Activated CD8-positive, alpha-beta memory T cell treated with anti-CD3 and anti-CD28 coated beads, Interleukin-2, amount 50 U/mL, for 4 hours (primary cell): ENCODE measurements at regions not wholly inside any gene's neighbourhood (a gene's known extent, or its start where the extent isn't known, plus 50 kb on each side); places are given as distances from the start of the nearest gene placed in this dataset.
A peak's percentile ranks its signal among the peaks of the same experiment; 100 is the strongest.

Source experiments
- DNase-seq: peaks from one replicate; pipeline ENCODE4 v3.0.0-alpha.2; 2020

DNA sequence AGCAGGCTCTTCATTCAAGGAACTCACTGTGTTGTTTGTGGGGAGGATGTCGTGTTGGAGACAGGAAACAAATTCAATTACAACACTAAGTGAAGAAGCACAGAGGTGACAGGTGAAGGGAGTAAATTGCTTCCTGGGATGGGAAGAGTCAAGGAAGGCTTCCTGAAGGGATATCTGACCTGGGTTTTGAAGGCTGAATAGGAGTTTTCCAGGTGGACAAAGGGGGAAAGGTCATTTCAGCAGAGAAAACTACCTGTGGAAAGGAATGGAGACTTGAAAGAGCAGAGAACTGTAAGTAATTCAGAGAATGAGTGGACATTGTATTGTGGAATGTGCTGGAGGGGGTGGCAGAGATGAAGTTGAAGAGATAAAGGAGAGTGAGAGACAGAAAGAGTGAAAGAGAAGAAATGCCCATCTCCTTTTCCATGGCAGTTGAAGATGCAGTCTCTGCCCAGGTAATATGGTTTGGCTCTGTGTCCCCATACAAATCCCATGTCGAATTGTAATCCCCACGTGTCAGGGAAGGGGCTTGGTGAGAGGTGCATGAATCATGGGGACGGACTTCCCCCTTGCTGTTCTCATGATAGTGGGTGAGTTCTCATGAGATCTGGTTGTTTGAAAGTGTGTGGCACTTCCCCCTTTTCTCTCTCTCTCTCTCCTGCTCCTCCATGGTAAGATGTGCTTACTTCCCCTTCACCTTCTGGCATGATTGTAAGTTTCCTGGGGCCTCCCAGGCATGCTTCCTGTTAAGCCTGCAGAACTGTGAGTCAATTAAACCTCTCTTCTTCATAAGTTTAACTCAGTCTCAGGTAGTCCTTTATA lies 205.7 kb upstream of the BCOR start:
- no peak for DNase-seq

DNA sequence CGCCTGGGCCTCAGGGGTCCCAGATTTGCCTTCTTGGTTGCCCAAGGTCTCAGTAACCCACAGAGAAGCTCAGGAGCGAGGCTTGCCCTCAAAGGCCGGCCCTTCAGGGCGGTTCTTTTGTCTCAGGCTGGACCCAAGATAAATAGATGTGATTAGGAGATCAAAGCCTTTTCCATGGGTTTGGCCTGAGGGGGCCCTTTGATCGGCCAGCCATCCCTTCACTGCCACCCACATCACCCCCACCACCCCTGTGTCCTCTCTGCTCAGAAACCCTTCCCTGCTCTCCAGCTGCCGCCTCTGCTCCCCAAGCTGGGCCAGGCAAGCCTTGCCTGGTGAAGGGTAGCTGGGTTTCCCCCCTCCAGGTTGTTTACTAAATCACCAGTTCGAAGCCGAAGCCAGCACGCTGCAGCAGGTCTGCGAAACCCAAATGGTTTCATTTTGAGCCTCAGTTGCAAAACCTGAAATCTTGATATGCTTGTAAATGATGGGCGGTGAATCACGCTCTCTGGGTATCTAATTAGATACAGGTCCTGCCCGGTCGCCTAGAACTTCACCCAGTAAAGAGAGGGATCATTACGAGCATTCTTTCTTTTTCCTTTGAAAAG lies 202.6 kb upstream of the BCOR start:
- no peak for DNase-seq

DNA sequence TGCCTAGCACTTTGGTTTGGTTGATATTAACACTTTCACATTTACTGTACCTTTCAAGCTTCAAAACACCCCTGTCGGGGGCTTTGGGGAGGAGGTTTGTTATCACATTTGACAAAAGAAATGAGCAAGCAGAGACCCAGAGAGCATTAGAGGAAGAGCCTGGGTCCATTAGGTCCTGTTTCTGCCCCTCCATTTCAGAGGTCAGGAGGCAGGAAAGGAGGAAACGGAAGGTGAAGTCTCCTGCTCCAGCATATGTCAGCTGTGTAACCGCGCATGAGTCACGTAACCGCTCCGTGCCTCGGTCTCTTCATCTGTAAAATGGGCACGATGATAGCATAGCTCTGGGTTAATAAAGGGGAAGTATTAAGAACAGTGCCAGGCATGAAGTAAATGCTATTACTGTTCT lies 201.9 kb upstream of the BCOR start:
- DNase-seq: no peak

DNA sequence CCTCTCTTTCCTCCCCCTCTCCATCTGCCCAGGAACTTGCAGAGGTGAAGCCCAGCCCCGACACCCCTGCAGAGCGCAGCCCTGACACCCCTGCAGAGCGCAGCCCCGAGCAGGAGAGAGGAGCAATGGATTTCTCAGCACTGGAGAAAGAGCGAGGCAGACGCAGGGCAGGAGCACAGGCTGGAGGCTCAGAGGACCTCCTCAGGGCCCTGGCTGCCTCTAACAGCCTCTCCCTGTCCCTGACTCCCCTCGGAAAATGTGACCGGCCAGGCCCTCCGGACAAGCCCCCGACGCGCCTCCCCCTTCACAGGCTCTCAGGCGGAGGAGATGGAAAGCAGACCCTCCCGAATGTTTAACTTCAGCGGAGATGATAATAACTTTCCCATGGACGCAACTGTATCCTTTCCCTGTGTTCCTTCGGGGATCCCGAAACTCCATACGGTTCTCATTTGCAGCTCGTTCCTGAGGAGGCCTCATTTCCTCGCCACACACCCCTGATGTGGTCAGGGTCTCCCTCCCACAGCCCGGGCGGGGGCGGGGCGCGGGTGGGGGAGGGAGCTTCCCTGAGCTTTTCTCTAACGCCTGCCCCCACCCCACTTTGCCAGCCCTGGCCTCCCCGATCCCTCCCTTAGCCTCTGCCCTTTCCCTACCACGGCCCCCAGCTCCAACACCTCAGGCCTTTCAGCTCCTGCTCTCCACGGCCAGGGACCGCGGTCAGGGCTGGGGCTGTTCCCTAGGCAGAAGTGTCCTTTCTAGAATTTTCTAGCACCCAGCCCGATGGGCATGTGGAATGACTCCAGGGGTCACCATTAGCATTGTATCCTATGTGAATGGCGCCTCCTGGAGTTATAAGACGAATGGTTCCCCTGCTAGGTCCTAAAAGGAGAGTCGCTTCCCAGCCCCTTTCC lies 201.1 kb upstream of the BCOR start:
- no peak for DNase-seq

DNA sequence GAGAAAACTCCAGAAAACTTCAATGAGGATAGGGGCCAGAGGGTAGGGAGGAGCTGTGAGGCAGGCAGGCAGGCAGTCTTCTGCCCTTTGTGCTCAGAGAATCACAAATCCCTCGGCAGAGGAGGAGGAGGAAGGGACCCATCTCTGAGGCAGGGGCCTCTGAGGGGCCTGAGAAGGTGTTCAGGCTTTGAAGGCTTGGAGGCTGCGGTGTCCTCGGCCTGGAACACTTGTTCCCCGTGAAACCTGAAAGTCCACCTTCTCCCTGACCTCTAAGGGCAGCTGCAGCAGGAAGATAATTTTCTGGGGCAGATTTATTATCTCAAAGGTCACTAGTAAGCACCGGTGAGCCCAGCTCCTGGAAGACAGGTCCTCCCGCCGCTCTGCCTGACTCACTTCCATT lies 200.3 kb upstream of the BCOR start:
- DNase-seq: no peak

DNA sequence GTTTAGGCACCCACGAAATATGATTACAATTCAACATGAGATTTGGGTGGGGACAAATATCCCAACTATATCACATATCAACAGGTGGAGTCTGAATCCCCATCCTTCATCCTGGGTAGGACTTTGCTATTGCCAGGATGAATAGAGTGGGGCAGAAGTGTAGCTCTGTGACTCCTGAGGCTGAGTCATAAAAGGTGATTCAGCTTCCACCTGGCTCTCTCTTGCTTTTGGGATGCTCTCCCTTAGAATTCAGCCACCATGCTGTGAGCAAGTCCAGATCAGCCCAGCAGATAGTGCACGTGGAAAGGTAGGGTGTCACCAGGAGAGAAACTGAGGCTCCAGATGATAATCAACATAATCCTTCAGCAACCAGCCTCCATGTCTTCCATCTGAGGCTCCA lies 193.8 kb upstream of the BCOR start:
- DNase-seq: no peak

DNA sequence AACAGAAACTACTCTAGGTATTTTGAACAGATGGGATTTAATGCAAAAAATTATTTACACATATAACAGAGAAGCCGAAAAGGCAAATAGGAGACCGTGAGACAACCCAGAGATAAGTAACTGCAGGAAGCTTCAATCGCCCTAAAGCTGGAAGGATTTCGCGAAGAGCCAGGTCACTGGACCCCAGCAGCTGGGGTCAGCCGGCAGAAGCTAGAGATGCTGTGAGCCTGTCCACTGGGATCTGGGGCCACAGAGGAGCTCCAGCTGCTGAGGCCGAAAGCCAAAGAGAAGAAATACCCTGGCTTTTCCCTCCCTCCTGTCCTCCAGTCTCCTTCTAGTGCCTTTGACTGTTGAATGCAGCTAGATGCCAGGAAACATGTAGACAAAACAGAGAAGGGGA lies 192.8 kb upstream of the BCOR start:
- DNase-seq: no peak

DNA sequence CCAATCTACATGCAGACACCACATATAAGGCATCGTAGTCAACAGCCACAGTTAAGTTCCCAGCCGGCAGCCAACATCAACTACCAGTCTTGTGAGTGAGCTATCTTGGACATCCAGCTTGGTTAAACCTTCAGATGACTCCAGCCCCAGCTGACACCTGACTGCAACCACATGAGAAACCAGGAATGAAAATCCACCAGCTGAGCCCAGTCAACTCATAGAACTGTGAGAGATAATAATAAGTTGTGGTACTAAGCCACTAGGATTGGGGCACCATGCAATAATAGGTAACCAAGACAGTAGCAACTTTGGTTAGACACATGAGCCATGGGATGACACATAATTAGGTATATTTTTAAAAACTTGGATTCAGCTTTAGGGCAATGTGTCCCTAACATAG lies 188.1 kb upstream of the BCOR start:
- no peak for DNase-seq

DNA sequence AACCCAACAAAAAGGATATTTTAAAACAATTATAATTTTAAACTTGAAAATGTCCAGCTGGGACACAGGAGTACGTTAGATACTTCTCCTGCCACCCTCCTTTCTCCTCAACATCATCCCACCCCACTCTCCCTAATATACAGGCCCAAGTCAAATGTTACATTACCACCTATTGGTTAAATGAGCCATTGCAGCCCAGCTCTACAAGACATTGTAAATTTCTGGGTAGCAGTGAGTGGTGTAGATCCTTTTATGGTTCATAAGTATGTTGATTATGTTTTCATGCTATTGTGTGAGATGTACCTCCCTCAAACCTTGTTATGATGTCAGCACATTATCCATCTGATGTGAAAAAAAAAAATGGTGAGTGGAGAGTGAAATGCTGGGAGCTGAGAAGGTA lies 187.1 kb upstream of the BCOR start:
- no peak for DNase-seq

DNA sequence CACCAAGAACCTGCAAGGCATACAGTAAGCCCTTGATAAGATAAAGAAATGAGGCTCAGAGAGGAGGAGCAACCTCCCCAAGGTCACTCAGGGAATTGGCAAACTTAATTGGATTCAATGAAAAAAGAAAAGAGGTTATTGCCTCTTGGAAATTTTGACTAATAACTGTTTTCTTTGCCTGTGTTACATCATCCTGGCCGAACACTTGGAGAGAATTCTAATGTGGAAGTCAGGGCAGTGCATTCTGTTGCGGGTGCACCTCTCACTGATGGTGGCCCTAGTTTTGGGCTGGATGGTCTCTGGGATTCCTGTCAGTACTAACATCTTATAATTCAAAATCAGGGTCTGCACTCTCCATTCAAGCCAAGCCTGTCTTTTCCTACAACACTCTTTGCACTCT lies 186.2 kb upstream of the BCOR start:
- DNase-seq: no peak

DNA sequence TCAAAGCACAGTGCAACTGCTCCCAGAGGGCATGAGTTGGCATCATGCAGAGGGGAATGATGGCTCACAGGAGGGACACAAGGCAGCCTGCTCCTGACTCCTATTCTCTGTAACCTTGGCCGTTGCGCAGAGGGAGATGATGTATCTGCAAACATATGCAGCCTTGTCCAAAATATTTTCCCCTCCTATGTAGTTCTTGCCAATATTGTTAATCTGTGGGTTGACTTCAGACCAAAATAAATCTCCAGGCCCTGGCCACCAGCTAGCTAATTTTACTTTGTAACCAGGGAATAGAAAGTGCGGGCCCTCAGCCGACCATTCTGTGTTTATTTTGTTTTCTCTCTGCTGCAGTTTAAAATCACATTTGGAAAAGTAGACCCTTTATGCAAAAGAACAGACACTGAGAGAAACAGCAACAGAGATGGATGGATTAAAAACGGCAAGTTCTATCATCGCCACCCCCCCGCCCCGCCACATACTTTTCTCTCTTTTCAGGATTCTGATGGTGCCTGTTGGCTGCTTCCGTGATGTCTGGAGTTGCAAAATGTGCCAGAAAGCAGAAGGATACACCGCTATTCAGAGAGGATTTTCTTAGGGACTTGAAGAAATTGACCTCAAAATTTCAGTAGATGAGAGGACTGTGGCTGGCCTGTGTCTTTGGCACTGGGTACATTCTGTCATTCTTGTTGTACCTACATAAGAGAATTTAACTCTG lies 185.3 kb upstream of the BCOR start:
- DNase-seq: no peak

DNA sequence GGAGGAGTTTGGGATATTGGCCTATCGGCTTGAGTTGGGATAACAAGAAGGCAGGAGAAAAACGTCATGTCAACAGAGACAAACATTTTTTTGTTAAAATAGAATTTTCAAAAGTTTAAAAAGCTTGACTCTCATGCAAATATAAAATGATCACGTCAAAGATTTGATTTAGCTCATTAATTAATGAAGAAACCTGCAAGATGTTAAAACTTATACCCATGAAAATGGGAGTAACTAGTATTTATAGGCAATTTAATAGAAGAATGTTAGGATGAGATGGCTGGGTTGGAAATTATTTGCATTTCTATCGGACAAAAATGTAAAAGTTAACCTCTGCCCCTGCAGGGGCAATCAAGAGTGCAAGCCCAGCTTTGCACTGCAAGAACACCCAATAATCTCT lies 184.6 kb upstream of the BCOR start:
- no peak for DNase-seq

DNA sequence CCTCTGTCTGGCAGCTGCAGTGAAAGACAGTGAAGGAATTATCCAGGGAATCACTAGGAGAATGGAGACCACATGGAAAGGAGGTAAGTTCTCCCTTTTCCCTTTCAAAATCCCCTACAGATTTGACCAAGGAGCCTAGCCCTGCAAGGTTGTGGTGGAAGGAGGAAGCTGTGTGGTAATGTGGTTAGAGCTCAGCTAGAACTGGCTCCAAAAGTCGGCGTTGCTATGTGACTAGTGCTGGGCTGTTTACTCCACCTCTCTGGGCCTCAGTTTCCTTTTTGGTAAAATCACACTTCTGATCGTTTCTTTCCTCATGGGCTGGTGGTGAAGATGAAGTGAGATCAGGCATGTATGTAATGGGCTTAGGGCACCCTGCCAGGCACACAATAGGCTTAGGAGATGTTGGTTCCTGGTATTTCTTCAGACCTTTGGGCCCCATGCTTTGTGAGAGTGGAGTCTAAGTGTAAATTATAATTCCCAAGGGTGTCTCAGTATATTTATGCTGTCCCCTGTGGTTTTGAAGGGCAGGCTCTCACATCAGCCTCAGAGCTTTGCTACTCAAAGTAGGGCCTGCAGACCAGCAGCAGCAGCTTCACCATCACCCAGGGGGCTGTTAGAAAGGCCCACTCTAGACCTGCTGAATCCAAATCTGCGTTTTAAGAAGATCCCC lies 183.7 kb upstream of the BCOR start:
- no peak for DNase-seq

DNA sequence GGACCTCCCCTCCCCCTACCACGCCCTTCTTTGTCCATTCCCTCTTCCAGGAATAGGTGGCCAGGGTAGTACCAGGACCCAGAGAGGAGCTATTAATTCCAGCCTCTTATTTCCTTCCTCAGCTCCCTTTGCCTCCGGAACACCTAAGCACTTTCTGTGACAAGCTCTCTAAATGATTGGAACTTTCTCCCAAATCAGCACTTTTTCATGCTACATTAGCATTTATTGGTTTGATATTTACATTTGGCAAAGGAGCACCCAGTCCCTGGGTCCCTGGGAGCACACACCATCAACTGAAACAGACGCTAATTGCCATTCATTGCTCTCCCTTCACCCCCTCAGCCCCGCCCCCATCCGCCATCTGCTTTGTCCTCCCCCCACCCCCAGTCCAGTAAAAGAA lies 182.0 kb upstream of the BCOR start:
- DNase-seq: no peak

DNA sequence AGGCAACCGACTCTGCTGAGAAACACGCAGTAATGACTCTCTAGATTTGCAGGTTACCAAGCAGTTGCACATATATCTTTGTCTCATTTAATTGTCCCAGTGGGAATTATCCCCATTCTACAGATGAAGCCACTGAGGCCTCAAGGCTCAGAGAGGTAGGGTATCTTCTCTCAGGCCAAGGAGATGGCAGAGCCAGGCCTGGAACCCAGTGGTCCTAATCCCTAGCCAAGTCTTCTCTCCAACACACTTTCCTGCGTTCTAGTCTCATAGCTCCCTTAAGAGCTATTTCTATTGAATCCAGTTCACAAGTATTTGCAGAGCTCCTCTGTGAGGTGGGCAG lies 181.3 kb upstream of the BCOR start:
- no peak for DNase-seq

DNA sequence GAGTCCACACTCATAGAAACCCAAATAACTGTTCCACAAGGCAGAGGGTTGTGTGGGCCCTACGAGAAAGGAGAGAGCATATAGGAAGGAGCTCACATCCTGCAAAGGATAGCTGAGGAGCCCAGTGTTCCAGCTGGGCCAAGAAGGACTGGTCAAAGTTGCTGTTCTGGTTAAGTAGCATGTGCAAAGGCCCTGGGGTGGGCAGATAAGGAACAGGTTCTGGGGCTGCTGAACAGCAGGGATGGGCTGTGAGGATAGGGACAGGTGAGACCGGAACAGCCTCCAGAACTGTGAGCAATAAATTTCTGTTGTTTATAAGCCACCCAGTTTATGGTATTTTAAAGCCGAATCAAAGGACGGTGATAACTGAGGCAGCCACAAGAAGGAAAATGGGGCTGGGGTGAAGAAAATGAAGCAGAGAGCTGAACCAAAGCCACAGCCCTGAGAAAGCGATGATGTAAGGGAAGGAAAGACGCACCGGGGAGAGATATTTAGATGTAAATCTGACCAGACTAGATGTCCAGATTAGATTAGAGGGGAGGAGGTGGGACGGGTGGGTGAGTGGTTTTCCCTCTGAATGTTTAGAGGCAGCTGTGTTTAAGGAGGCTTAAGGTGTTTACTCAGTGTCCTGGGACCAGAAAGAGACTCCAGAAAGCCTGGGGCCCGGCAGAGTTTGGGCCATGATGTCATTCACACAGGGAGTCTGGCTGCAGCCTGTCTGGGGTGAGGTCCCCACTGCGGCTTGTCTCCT lies 180.8 kb upstream of the BCOR start:
- peak; percentile 61 for DNase-seq

DNA sequence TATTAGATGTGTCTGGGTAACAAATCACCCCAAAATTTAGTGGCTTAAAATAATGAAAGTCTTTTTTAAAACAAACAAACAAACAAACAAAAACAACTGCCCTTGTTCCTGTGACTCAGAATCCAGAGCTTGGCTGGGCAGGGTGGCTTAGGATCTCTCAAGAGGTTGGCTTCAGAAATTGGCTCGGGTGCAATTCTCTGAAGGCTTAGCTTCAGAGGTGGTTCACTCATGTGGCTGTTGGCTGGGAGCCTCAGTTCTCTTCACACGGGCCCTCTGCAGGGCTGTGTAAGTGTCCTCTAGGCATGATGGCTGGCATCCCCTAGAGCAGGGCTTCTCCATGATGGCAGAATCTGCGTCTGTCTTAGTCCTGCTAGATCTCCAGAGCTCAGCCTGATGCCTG lies 179.9 kb upstream of the BCOR start:
- DNase-seq: no peak

DNA sequence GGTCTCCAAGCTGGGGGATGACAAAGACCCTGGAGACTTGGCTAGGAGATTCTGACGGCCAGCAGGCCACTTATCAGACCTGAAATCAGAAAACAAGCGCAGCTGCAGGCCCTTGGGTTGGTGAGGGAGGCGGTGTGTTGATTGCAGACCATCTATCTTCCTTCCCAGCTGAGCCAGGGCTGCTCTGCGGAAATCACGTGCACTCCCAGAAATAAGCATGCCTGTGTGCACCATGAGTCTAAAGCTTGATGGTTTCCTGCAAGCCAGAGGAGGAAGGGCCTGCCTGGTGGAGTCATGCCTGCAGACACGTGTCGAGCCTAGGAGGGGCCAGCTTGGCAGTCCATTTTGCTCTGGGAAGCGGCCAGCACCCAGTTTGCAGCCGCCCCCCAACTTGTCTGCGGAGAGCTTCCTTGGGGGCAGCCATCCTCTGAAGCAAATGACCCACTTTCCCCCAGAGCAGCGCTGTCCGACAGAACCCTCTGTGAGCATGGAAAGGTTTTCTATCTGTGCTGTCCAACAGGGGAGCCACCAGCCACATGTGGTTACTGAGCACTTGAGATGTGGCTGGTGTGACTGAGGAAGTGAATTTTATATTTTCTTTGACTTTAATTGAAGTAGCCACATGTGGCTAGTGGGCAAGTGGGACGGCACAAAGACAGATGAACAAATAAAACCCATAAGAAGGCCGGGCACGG lies 175.7 kb upstream of the BCOR start:
- DNase-seq: no peak

DNA sequence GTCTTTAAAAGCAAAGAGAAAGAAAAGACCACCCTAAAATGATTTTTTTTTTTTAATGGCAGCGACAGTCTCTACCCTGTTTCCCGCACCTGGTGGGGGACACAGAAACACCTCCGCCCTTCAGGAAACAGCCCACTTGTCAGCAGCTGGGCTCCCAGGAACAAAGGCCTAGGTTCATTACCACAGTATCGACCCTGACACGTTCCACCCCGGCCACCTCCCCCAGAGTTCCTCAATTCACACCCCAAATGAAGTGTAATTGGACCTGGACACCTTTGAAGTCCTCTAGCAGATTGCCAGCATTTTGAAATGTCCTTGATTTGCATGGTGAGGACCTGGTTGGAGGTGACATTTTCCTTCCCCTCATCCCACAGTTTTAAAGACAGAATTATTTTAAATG lies 175.0 kb upstream of the BCOR start:
- DNase-seq: no peak

DNA sequence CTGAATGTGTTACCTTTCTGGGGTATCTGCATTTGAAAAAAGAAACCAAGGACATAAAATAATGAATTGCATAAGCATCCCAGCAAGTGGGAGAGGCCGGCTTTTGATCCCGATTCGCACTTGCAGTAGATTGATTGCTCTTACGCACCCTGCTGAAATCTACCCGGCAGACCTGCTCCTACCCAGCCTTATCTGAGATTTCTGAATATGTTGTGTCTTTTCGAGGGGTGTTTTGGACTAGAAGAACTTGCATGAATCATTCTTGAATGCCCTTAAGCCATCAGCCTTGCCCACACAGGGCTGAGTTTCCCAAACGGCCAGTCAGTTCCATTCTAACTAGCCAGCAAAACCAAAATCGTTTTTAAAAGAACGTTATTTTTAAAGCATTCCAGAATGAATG lies 174.4 kb upstream of the BCOR start:
- DNase-seq: no peak

DNA sequence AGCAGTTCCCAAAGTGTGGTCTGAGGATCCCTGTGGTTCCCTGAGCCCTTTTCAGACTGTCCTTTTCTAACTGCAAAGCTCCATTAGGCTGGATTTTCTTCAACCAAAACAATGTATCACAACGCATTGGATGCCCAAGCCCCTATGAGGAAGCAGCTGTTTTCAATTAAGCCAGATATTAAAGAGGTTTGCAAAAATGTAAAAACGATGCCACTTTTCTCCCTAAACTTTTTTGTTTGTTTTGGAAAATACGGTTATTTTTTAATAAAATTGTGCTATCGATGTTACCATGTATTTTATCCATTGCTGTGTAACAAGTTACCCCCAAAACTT lies 170.4 kb upstream of the BCOR start:
- DNase-seq: no peak
